ENCODE measurements at regions not wholly inside any gene's neighbourhood (a gene's known extent, or its start where the extent isn't known, plus 50 kb on each side); places are given as distances from the start of the nearest gene placed in this dataset.

DNA sequence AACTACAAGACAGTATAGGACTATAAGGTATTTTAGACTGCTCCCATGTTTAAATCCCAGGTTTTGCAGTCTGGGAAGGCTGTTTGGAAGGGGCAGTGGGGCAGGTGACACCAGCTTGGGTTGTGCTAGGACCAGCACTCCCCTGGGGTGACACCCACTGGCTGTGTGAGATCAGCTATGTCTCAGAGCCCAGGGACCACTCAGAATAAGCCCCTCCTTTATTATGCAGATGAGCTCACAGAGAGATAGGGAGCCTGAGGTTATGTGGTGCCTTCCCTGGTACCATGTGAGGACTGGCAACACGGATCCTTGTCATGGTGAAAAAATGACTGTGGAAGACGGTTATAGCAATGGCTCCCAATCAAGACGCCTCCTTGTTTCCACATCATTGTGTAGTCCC is 71.0 kb downstream of the NENF start:
- intact Hi-C loops (cut with micrococcal nuclease; ENCODE audit: unreplicated experiment) = no loop called here
- Histone ChIP-seq H3K27ac (ENCODE audit: low read depth, low read length, poor library complexity, severe bottlenecking) (no peak overlapping the region), H3K79me2 (ENCODE audit: insufficient read depth, low read depth, low read length) (no peaks in the 10 kb centered on the region), H3K4me1 (ENCODE audit: insufficient read depth, low read length, poor library complexity, severe bottlenecking) (no peaks in the 10 kb centered on the region), H3K9me3 (ENCODE audit: low read length) (no peaks in the 10 kb centered on the region), H3K4me3 (ENCODE audit: low read depth, low read length, poor library complexity, severe bottlenecking) (no peak overlapping the region), H3K9me2 (ENCODE audit: insufficient read depth, low read length) (no peaks in the 10 kb centered on the region), H2AFZ (ENCODE audit: low read length) (no peak overlapping the region), H4K20me1 (ENCODE audit: insufficient read depth, low read length) (no peaks in the 10 kb centered on the region), H3K36me3 (ENCODE audit: insufficient read depth, low read length) (no peaks in the 10 kb centered on the region), H3K4me2 (ENCODE audit: low read length) (no peak overlapping the region)
- BruUV-seq (replicated peaks) = no TSS peak
- DNase-seq (ENCODE audit: low spot score) = no peak
- TF ChIP-seq CTCF (conservative IDR thresholded peaks at IDR 0.05; ENCODE audit: low read length) (no peak), EZH2phosphoT487 (IDR thresholded peaks at IDR 0.05; ENCODE audit: borderline replicate concordance, low read depth, low read length) (no peak)
- ChIA-PET CTCF (ENCODE audit: unreplicated experiment) (no interaction called here), POLR2A (no interaction called here)

DNA sequence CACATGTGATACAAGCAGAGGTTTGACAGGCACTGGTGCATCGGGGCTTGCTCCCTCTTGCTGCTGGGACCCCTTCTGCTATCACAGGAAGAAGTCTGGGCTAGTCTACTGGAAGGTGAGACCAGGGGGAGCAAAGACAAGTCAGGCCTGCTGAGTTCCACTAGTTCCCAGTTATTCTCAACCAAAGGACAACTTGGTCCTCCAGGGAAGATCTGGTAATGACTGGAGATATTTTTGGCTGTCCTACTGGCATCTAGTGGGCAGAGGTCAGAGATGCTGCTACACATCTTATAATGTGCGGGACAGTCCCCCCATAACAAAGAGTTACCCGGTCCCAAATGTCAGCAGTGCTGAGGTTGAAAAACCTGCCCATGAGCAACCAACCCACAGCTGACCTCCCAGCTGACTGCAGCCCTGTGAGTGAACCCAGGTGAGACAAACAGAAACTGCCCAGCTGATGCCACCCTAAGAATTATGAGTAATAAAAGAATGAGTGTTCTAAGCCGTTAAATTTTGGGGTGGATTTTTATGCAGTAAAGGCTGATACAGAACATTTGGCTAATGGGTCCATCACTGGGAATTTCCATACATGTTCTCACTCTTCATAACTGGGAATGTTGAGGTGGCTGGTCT is 71.6 kb downstream of the NENF start:
- H3K27ac ChIP-seq (ENCODE audit: low read depth, low read length, poor library complexity, severe bottlenecking) = no peak overlapping the region
- BruUV-seq (replicated peaks) = no TSS peak
- DNase-seq (ENCODE audit: low spot score) = no peak
- POLR2A ChIA-PET = no interaction called here
- H4K20me1 ChIP-seq (ENCODE audit: insufficient read depth, low read length) = no peaks in the 10 kb centered on the region
- no peaks in the 10 kb centered on the region for H3K9me3 ChIP-seq (ENCODE audit: low read length)
- H3K9me2 ChIP-seq (ENCODE audit: insufficient read depth, low read length) = no peaks in the 10 kb centered on the region
- TF ChIP-seq CTCF (conservative IDR thresholded peaks at IDR 0.05; ENCODE audit: low read length) (no peak), EZH2phosphoT487 (IDR thresholded peaks at IDR 0.05; ENCODE audit: borderline replicate concordance, low read depth, low read length) (no peak)
- no peak overlapping the region for H3K4me3 ChIP-seq (ENCODE audit: low read depth, low read length, poor library complexity, severe bottlenecking)
- intact Hi-C loops (cut with micrococcal nuclease; ENCODE audit: unreplicated experiment) = no loop called here
- CTCF ChIA-PET (ENCODE audit: unreplicated experiment) = no interaction called here
- no peak overlapping the region for H3K4me2 ChIP-seq (ENCODE audit: low read length)
- no peak overlapping the region for H2AFZ ChIP-seq (ENCODE audit: low read length)
- no peaks in the 10 kb centered on the region for H3K79me2 ChIP-seq (ENCODE audit: insufficient read depth, low read depth, low read length)
- H3K4me1 ChIP-seq (ENCODE audit: insufficient read depth, low read length, poor library complexity, severe bottlenecking) = no peaks in the 10 kb centered on the region
- H3K36me3 ChIP-seq (ENCODE audit: insufficient read depth, low read length) = no peaks in the 10 kb centered on the region

- ChIA-PET CTCF (ENCODE audit: unreplicated experiment) (no interaction called here), POLR2A (interaction anchor here (1.1 kb wide), 1 partner anchor 15 kb away, joined by 3 read pairs; no protein-coding TSS in a partner anchor)
- Histone ChIP-seq H3K4me1 (ENCODE audit: insufficient read depth, low read length, poor library complexity, severe bottlenecking) (no peaks in the 10 kb centered on the region), H3K9me2 (ENCODE audit: insufficient read depth, low read length) (no peaks in the 10 kb centered on the region), H3K4me2 (ENCODE audit: low read length) (no peak overlapping the region), H3K36me3 (ENCODE audit: insufficient read depth, low read length) (no peaks in the 10 kb centered on the region), H3K9me3 (ENCODE audit: low read length) (no peaks in the 10 kb centered on the region), H3K27ac (ENCODE audit: low read depth, low read length, poor library complexity, severe bottlenecking) (no peak overlapping the region), H3K79me2 (ENCODE audit: insufficient read depth, low read depth, low read length) (no peaks in the 10 kb centered on the region), H2AFZ (ENCODE audit: low read length) (no peak overlapping the region), H3K4me3 (ENCODE audit: low read depth, low read length, poor library complexity, severe bottlenecking) (no peak overlapping the region), H4K20me1 (ENCODE audit: insufficient read depth, low read length) (no peaks in the 10 kb centered on the region)
- DNase-seq (ENCODE audit: low spot score) = no peak
- intact Hi-C loops (cut with micrococcal nuclease; ENCODE audit: unreplicated experiment) = no loop called here
- no TSS peak for BruUV-seq (replicated peaks)
- TF ChIP-seq CTCF (conservative IDR thresholded peaks at IDR 0.05; ENCODE audit: low read length) (no peak), EZH2phosphoT487 (IDR thresholded peaks at IDR 0.05; ENCODE audit: borderline replicate concordance, low read depth, low read length) (no peak)
Observed at GRCh38 chr1:212506666-212507065, 73.9 kb downstream of the NENF start.

All from OCI-LY7 (cell line).